Lung (tissue), 11 donors: ENCODE measurements at regions not wholly inside any gene's neighbourhood (a gene's known extent, or its start where the extent isn't known, plus 50 kb on each side); places are given as distances from the start of the nearest gene placed in this dataset.
A peak's percentile ranks its signal among the peaks of the same experiment; 100 is the strongest.
"Not testable (repeated sequence)": the region's sequence is repeated elsewhere in the genome, so short reads cannot be mapped to it uniquely, and the experiment has no call there.

Experiments
- ATAC-seq: fragments of 200-7000 bp; cut with Tn5 transposase; one replicate; pipeline ENCODE4 v1.9.1; 2020; ENCODE audit warnings: moderate number of reproducible peaks; ENCODE audit not compliant: insufficient read depth, low FRiP score
- DNase-seq, 3 donors: peaks; one replicate each; pipeline ENCODE4 v3.0.0-alpha.2; 2013 to 2017
- H3K27ac ChIP-seq, 2 donors: one replicate each; pipeline ENCODE4 v1.5.1; 2013; ENCODE audit warnings: mild to moderate bottlenecking in 2 of 2, moderate library complexity in 2 of 2, control low read depth in 1 of 2, inconsistent platforms in 1 of 2, low read depth in 1 of 2, low read length in 1 of 2
- H3K27me3 ChIP-seq, 3 donors: one replicate each; pipeline ENCODE4 v1.5.1; 2013; ENCODE audit warnings: low read length in 2 of 3; ENCODE audit not compliant: control insufficient read depth in 3 of 3, insufficient read depth in 3 of 3
- H3K36me3 ChIP-seq, 4 donors: one replicate each; pipeline ENCODE4 v1.5.1; 2013; ENCODE audit warnings: low read length in 4 of 4, mild to moderate bottlenecking in 1 of 4, moderate library complexity in 1 of 4; ENCODE audit not compliant: control insufficient read depth in 4 of 4, insufficient read depth in 4 of 4
- H3K4me1 ChIP-seq, 5 donors: one replicate each; pipeline ENCODE4 v1.5.1; 2013; ENCODE audit warnings: low read length in 5 of 5, mild to moderate bottlenecking in 2 of 5, moderate library complexity in 1 of 5; ENCODE audit not compliant: control insufficient read depth in 5 of 5, insufficient read depth in 5 of 5
- H3K4me3 ChIP-seq: one replicate; pipeline ENCODE4 v1.5.1; 2013; ENCODE audit warnings: mild to moderate bottlenecking, control low read depth, moderate library complexity
- H3K9ac ChIP-seq, 2 donors: one replicate each; pipeline ENCODE4 v1.5.1; 2013; ENCODE audit warnings: low read length in 2 of 2, control low read depth in 1 of 2; ENCODE audit not compliant: insufficient read depth in 1 of 2
- H3K9me3 ChIP-seq, 4 donors: one replicate each; pipeline ENCODE4 v1.5.1; 2013; ENCODE audit warnings: low read length in 3 of 4, mild to moderate bottlenecking in 1 of 4, moderate library complexity in 1 of 4; ENCODE audit not compliant: control insufficient read depth in 4 of 4, insufficient read depth in 3 of 4
- CTCF ChIP-seq: IDR thresholded peaks from 2 replicates; pipeline ENCODE4 v1.5.1; 2012; ENCODE audit warnings: mild to moderate bottlenecking; ENCODE audit errors: control extremely low read depth, extremely low read depth
- WGBS, 2 donors: extraction: QIAGEN DNeasy Blood & Tissue Kit; methylation state at CpG; one replicate each; pipeline ENCODE4 v1.1.7; 2013; 5-methylcytosine and 5-hydroxymethylcytosine counted together
- donor health status: control.
- donor health status: control.
- donor health status: Bipolar disorder and iron deficiency.
- donor health status: healthy.
- donor health status: DM: yes; HTN: yes; CAD: no.

- ATAC-seq (no peak), DNase-seq (no peak)
- Histone ChIP-seq H3K4me1 (no peaks in the 10 kb centered on the region), H3K27me3 (no peaks in the 10 kb centered on the region), H3K9me3 (peaks cover 0 to 5% (median 0%) of the 10 kb centered on the region in 4 donors), H3K36me3 (no peaks in the 10 kb centered on the region), H3K4me3 (no peak overlapping the region), H3K27ac (no peak overlapping the region), H3K9ac (no peak overlapping the region)
- WGBS, 2 donors: 48 to 49% methylated on average over 3 of the region's 3 CpGs
- TF ChIP-seq CTCF: no peak
Measured at GRCh38 chr7:69104023-69104422, 494.3 kb upstream of the AUTS2 start.

GRCh38 chr7:69105092-69105491 lies 493.2 kb upstream of the AUTS2 start:
- Histone ChIP-seq H3K9ac (no peak overlapping the region), H3K36me3 (no peaks in the 10 kb centered on the region), H3K27me3 (no peaks in the 10 kb centered on the region), H3K4me1 (no peaks in the 10 kb centered on the region), H3K27ac (no peak overlapping the region), H3K4me3 (no peak overlapping the region), H3K9me3 (peaks cover 0 to 5% (median 0%) of the 10 kb centered on the region in 4 donors)
- ATAC-seq (no peak), DNase-seq (peak in 2 of 3 donors; percentile 13)
- 77 to 83% methylated on average over 3 of the region's 3 CpGs for WGBS, 2 donors
- no peak for TF ChIP-seq CTCF

- Histone ChIP-seq H3K9ac (no peak overlapping the region), H3K36me3 (no peaks in the 10 kb centered on the region), H3K27ac (no peak overlapping the region), H3K27me3 (no peaks in the 10 kb centered on the region), H3K4me1 (no peaks in the 10 kb centered on the region), H3K9me3 (peaks cover 0 to 5% (median 0%) of the 10 kb centered on the region in 4 donors), H3K4me3 (no peak overlapping the region)
- no peak for ATAC-seq
- DNase-seq: no peak
- 82 to 90% methylated on average over 3 of the region's 3 CpGs for WGBS, 2 donors
- TF ChIP-seq CTCF: no peak
Measured at GRCh38 chr7:69105981-69106380, 492.3 kb upstream of the AUTS2 start.

GRCh38 chr7:69106449-69106848 lies 491.8 kb upstream of the AUTS2 start:
- not testable (repeated sequence) for H3K27ac ChIP-seq, H3K9ac ChIP-seq, H3K9me3 ChIP-seq, H3K27me3 ChIP-seq, H3K36me3 ChIP-seq, H3K4me1 ChIP-seq, H3K4me3 ChIP-seq, DNase-seq, ATAC-seq
- 88 to 96% methylated on average over 7 of the region's 7 CpGs for WGBS, 2 donors

GRCh38 chr7:69106946-69107345 lies 491.3 kb upstream of the AUTS2 start:
- not testable (repeated sequence) for H3K27ac ChIP-seq, H3K4me1 ChIP-seq, H3K4me3 ChIP-seq, H3K27me3 ChIP-seq, H3K9me3 ChIP-seq, H3K36me3 ChIP-seq, ATAC-seq, DNase-seq, H3K9ac ChIP-seq
- 86 to 88% methylated on average over 7 of the region's 7 CpGs for WGBS, 2 donors
